ENCODE measurements at regions not wholly inside any gene's neighbourhood (a gene's known extent, or its start where the extent isn't known, plus 50 kb on each side); places are given as distances from the start of the nearest gene placed in this dataset.

DNA sequence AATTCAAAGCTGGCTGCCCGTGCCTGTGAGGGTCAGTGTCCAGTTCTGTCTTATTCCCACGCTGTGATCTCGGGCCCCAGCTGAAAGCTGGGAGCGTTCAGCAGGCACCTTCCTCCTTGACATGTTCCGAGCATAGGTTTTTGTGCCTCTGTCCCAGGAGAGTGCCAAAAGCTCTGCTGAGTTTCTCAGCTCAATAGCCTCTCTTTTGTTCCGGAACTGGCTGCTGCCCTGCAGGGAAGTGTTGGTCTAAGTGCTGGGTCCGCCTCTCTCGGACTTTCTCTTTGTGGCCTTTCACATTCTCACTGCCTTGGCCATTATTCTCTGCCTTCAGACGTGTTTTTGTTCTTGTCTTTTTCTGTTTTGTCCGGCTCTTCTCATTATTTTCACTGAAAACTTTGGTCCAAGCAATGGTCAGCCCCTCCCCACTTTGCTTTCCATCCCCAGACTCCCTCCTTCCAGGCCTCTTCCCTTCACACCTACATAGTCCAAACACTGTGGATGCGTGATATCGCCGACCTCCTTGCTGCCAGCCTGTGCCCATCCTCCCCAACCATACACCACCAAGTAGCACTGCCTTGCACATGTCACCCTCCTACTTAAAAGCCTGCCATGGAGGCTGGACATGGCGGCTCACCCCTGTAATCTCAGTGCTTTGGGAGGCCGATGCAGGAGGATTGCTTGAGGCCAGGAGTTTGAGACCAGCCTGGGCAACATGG, 233.8 kb downstream of the RHOU start:
- intact Hi-C loops (cut with DNase I, micrococcal nuclease): no loop called here
- TF ChIP-seq, protein P1, sequence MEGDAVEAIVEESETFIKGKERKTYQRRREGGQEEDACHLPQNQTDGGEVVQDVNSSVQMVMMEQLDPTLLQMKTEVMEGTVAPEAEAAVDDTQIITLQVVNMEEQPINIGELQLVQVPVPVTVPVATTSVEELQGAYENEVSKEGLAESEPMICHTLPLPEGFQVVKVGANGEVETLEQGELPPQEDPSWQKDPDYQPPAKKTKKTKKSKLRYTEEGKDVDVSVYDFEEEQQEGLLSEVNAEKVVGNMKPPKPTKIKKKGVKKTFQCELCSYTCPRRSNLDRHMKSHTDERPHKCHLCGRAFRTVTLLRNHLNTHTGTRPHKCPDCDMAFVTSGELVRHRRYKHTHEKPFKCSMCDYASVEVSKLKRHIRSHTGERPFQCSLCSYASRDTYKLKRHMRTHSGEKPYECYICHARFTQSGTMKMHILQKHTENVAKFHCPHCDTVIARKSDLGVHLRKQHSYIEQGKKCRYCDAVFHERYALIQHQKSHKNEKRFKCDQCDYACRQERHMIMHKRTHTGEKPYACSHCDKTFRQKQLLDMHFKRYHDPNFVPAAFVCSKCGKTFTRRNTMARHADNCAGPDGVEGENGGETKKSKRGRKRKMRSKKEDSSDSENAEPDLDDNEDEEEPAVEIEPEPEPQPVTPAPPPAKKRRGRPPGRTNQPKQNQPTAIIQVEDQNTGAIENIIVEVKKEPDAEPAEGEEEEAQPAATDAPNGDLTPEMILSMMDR (IDR thresholded peaks at IDR 0.05): no peak
- DNase-seq: no peak
- no peak for ATAC-seq
- Histone ChIP-seq H3K9me3 (no peaks in the 10 kb centered on the region), H3K4me1 (ENCODE audit: low read depth) (no peaks in the 10 kb centered on the region), H3K4me3 (no peak overlapping the region), H3K36me3 (ENCODE audit: low read depth) (no peaks in the 10 kb centered on the region)

DNA sequence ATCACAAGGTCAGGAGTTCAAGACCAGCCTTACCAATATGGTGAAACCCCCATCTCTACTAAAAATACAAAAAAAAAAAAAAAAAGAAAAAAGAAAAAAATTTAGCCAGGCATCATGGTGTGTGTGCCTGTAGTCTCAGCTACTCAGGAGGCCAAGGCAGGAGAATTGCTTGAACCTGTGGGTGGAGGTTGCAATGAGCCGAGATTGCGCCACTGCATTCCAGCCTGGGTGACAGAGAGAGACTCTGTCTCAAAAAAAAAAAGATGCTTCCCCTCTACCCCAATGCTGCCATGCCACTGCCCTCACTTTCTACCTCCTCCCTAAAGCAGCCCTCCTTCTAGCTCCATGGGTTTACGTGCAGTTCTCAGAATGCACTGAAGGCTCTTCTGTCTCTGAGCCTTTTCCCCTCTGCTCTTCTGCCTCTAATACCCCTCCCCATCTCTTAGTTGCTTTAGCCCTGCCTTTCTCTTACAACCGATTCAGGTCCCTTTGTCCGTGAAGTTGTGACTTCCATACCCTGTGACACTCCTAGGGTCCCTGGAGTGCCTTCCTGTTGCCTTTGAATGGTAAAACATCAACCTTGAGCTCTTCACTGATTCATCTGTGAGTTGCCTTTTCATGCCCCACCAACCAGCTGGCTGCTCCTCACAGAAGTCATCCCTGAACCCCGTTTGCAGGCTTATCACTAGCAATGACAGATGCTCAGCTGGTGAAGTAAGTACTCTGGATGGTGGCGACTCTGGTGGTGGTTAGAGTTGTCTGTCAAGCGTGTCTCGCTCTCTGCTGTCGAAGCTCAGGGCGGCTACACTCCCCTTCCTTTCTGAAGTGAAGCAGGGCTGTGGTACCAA, 234.9 kb downstream of the RHOU start:
- TF ChIP-seq, protein P1 (IDR thresholded peaks at IDR 0.05): no peak
- Histone ChIP-seq H3K36me3 (ENCODE audit: low read depth) (no peaks in the 10 kb centered on the region), H3K9me3 (no peaks in the 10 kb centered on the region), H3K4me3 (no peak overlapping the region), H3K4me1 (ENCODE audit: low read depth) (no peaks in the 10 kb centered on the region)
- ATAC-seq (no peak), DNase-seq (no peak)
- intact Hi-C loops (cut with DNase I, micrococcal nuclease): no loop called here

DNA sequence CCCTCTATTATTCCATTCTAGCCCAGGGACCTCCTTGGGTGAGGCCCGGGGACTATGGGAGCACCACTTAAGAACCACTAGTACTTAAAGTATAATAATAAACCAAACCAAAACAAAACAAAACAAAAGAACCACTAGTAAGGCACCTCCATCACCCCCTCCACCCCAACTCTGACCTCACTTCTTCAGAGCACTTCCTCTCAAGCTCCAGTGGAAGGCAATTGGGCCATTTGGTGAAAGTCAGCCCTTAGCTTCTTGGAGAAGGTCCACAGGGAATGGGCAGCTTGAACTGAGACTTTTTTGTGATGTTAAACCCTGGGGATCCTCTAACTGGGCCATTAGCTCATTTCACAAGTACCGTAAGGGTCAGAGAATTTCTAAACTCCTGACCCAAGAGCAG, 237.3 kb downstream of the RHOU start:
- ATAC-seq: no peak
- DNase-seq: no peak
- Histone ChIP-seq H3K4me1 (ENCODE audit: low read depth) (no peaks in the 10 kb centered on the region), H3K9me3 (no peaks in the 10 kb centered on the region), H3K4me3 (no peak overlapping the region), H3K36me3 (ENCODE audit: low read depth) (no peaks in the 10 kb centered on the region)
- TF ChIP-seq, protein P1 (IDR thresholded peaks at IDR 0.05): no peak
- intact Hi-C loops (cut with DNase I, micrococcal nuclease): no loop called here

DNA sequence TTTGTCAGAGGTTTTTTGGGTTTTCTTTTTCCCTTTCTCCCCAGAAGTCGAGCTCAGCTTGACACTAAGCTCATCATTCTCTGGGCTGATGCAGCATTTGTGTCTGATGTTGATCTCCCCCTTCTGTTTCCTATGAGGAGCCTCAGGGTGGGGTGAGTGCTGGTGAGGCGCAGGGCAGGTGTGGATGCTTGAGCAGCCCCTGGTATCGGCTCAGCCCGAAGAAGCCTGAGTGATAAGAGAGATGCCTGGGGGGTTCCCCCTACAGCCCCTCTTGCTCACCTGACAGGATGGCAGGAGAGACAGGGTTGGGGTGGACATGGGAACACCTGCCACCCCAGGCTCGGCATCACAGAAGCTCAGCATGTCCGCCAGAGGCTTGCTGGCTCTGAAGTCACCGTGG, 239.0 kb downstream of the RHOU start:
- H3K36me3 ChIP-seq (ENCODE audit: low read depth): no peaks in the 10 kb centered on the region
- intact Hi-C loops (cut with DNase I, micrococcal nuclease): no loop called here
- ATAC-seq: no peak
- no peak for DNase-seq
- H3K9me3 ChIP-seq: no peaks in the 10 kb centered on the region
- TF ChIP-seq, protein P1 (IDR thresholded peaks at IDR 0.05): no peak
- no peaks in the 10 kb centered on the region for H3K4me1 ChIP-seq (ENCODE audit: low read depth)
- no peak overlapping the region for H3K4me3 ChIP-seq

DNA sequence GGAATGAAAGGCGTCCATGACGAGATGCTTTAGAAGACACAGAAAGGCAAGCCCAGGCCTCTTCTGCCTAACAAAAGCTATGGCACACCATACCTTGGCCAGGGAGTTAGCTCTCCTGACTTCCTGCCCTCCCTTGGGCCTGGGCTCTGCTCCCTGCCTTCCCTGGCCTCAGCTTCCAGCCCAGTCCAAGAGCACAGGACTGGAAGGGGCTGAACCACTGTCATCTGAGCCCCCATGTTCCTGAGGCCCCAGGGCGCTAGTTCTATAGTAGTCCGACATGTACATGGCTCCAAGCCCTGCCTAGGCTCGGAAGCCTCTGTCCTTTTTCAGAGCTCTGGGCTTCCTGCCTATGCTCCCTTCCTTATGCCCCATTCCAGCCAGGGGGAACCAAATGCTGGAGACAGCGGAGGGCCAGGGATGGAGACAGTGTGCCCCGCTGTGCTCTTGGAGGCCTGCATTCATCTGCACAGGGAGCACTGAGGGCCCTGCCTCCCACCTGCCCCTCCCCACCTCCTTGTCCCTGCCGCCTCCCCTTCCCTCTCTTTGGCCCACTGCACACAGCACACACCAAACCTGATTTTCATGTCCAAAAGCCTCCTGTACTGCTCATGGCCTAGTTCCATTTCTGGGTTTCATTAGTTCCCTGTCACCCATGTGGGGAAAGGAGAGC, 240.1 kb downstream of the RHOU start:
- ATAC-seq: no peak
- Histone ChIP-seq H3K36me3 (ENCODE audit: low read depth) (no peaks in the 10 kb centered on the region), H3K4me1 (ENCODE audit: low read depth) (no peaks in the 10 kb centered on the region), H3K9me3 (no peaks in the 10 kb centered on the region), H3K4me3 (no peak overlapping the region)
- DNase-seq: no peak
- intact Hi-C loops (cut with DNase I, micrococcal nuclease): no loop called here
- TF ChIP-seq, protein P1 (IDR thresholded peaks at IDR 0.05): no peak

All from mucosa of descending colon (tissue), 3 donors.